Activated T-helper 17 cell treated with anti-CD3 and anti-CD28 coated beads, Interleukin-2, amount 50 U/mL, for 72 hours (primary cell): ENCODE measurements at regions not wholly inside any gene's neighbourhood (a gene's known extent, or its start where the extent isn't known, plus 50 kb on each side); places are given as distances from the start of the nearest gene placed in this dataset.
"Not testable (repeated sequence)": the region's sequence is repeated elsewhere in the genome, so short reads cannot be mapped to it uniquely, and the experiment has no call there.

Experiments used
- ATAC-seq: fragments of 150-1000 bp; cut with Tn5 transposase; replicated peaks from 2 replicates; pipeline ENCODE4 v1.10.0; 2021; ENCODE audit warnings: mild to moderate bottlenecking, moderate library complexity
- H3K27ac Mint-ChIP-seq: one replicate; pipeline ENCODE4 v1.8.0; 2022; ENCODE audit warnings: mixed read lengths
- H3K27me3 Mint-ChIP-seq: one replicate; pipeline ENCODE4 v1.8.0; 2022; ENCODE audit warnings: mixed read lengths
- H3K36me3 Mint-ChIP-seq: one replicate; pipeline ENCODE4 v1.8.0; 2022; ENCODE audit warnings: low read depth, mild to moderate bottlenecking, mixed read lengths
- H3K4me1 Mint-ChIP-seq: one replicate; pipeline ENCODE4 v1.8.0; 2022; ENCODE audit warnings: mixed read lengths
- H3K4me3 Mint-ChIP-seq: one replicate; pipeline ENCODE4 v1.8.0; 2022; ENCODE audit warnings: mild to moderate bottlenecking, mixed read lengths
- H3K9me3 Mint-ChIP-seq: one replicate; pipeline ENCODE4 v1.8.0; 2022; ENCODE audit warnings: mixed read lengths

- Mint-ChIP-seq H3K9me3 (peaks cover 7% of the 10 kb centered on the region), H3K4me1 (no peaks in the 10 kb centered on the region)
- no peak for ATAC-seq
Measured at GRCh38 chr2:187884003-187884402, 329.8 kb upstream of the TFPI start.

DNA sequence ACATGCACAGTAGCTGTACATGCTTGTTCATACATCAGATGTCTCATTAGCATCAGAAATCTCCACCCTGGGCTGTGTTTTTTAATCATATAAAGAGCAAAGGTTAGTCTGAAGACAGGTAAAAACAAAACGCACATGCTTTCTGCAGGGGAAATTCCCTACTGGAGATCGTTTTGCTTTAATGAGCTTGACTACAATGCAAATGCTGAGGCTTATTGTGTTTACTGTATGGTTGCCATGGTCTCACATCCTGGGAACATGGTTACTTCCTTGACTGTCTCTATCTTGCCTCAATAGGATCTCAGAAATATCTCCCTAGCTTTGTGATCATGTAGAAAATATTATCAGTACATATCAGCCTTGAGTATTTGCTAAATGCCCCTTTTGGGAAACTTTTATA is 336.5 kb upstream of the TFPI start:
- H3K36me3 Mint-ChIP-seq, result no peaks in the 10 kb centered on the region
- H3K27ac Mint-ChIP-seq, result no peak overlapping the region
- no peaks in the 10 kb centered on the region for H3K27me3 Mint-ChIP-seq
- no peaks in the 10 kb centered on the region for H3K4me1 Mint-ChIP-seq
- ATAC-seq, result no peak
- no peak overlapping the region for H3K4me3 Mint-ChIP-seq
- H3K9me3 Mint-ChIP-seq, result peaks cover 3% of the 10 kb centered on the region

More at GRCh38 chr2:187884003-187884402, 329.8 kb upstream of the TFPI start:
- Mint-ChIP-seq H3K27me3 (no peaks in the 10 kb centered on the region), H3K36me3 (no peaks in the 10 kb centered on the region), H3K27ac (no peak overlapping the region), H3K4me3 (no peak overlapping the region)

- H3K27me3 Mint-ChIP-seq, result peaks cover 2% of the 10 kb centered on the region
- ATAC-seq, result no peak
- no peaks in the 10 kb centered on the region for H3K4me1 Mint-ChIP-seq
- H3K9me3 Mint-ChIP-seq, result peaks cover 9% of the 10 kb centered on the region
- H3K27ac Mint-ChIP-seq, result no peak overlapping the region
- H3K36me3 Mint-ChIP-seq, result no peaks in the 10 kb centered on the region
- no peak overlapping the region for H3K4me3 Mint-ChIP-seq
Measured at GRCh38 chr2:187900021-187900420, 345.8 kb upstream of the TFPI start.

- Mint-ChIP-seq H3K36me3 (no peaks in the 10 kb centered on the region), H3K9me3 (peaks cover 6% of the 10 kb centered on the region), H3K4me1 (no peaks in the 10 kb centered on the region), H3K27me3 (peaks cover 1% of the 10 kb centered on the region), H3K27ac (no peak overlapping the region), H3K4me3 (no peak overlapping the region)
- ATAC-seq, result no peak
Measured at GRCh38 chr2:187906021-187906420, 351.8 kb upstream of the TFPI start.

DNA sequence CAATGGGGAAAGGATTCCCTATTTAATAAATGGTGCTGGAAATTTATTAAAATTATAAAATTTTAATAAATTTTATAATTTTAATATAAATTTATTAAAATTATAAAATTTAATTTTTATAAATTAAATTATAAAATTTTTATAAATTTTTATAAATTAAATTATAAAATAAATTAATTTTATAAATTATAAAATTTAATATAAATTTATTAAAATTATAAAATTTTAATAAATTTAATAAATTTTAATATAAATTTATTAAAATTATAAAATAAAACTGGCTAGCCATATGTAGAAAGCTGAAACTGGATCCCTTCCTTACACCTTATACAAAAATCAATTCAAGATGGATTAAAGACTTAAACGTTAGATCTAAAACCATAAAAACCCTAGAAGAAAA is 356.7 kb upstream of the TFPI start:
- H3K36me3 Mint-ChIP-seq, H3K27ac Mint-ChIP-seq, H3K4me3 Mint-ChIP-seq, H3K27me3 Mint-ChIP-seq, H3K9me3 Mint-ChIP-seq, H3K4me1 Mint-ChIP-seq, ATAC-seq: not testable (repeated sequence)

GRCh38 chr2:187912950-187913349 is 358.7 kb upstream of the TFPI start:
- no peak for ATAC-seq
- H3K27me3 Mint-ChIP-seq, result no peaks in the 10 kb centered on the region
- H3K9me3 Mint-ChIP-seq, result no peaks in the 10 kb centered on the region
- no peaks in the 10 kb centered on the region for H3K36me3 Mint-ChIP-seq
- no peaks in the 10 kb centered on the region for H3K4me1 Mint-ChIP-seq
- no peak overlapping the region for H3K4me3 Mint-ChIP-seq
- no peak overlapping the region for H3K27ac Mint-ChIP-seq

- no peaks in the 10 kb centered on the region for H3K36me3 Mint-ChIP-seq
- no peak overlapping the region for H3K4me3 Mint-ChIP-seq
- no peak for ATAC-seq
- no peak overlapping the region for H3K27ac Mint-ChIP-seq
- no peaks in the 10 kb centered on the region for H3K9me3 Mint-ChIP-seq
- H3K4me1 Mint-ChIP-seq, result no peaks in the 10 kb centered on the region
- no peaks in the 10 kb centered on the region for H3K27me3 Mint-ChIP-seq
Measured at GRCh38 chr2:187915810-187916209, 361.6 kb upstream of the TFPI start.

DNA sequence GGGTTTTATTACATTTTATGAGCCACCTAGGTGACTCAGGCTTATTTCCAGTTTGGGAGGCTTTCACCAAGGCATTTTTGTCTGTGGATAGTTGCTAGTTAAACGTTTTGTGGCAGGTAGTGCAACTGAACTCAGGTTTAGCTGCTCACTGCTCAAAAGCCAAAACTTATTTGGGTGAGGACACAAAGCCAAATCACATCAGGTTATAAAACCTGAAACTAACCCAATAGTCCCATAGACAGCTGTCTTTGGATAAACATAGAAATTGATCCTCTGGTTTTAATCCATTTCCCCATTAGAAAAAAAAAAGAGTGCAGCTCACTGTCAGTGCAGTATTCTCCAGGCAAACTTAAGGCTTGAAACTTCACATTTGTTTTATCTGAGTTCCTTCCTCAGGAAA is 362.6 kb upstream of the TFPI start:
- H3K27me3 Mint-ChIP-seq, result no peaks in the 10 kb centered on the region

GRCh38 chr2:187917535-187917934 is 363.3 kb upstream of the TFPI start:
- Mint-ChIP-seq H3K27me3 (no peaks in the 10 kb centered on the region), H3K4me3 (no peak overlapping the region), H3K27ac (no peak overlapping the region), H3K9me3 (no peaks in the 10 kb centered on the region), H3K36me3 (no peaks in the 10 kb centered on the region), H3K4me1 (no peaks in the 10 kb centered on the region)
- ATAC-seq, result no peak

More for the DNA sequence above, 362.6 kb upstream of the TFPI start:
- ATAC-seq, result no peak
- H3K27ac Mint-ChIP-seq, result no peak overlapping the region
- H3K4me3 Mint-ChIP-seq, result no peak overlapping the region
- no peaks in the 10 kb centered on the region for H3K4me1 Mint-ChIP-seq
- H3K9me3 Mint-ChIP-seq, result no peaks in the 10 kb centered on the region
- no peaks in the 10 kb centered on the region for H3K36me3 Mint-ChIP-seq

DNA sequence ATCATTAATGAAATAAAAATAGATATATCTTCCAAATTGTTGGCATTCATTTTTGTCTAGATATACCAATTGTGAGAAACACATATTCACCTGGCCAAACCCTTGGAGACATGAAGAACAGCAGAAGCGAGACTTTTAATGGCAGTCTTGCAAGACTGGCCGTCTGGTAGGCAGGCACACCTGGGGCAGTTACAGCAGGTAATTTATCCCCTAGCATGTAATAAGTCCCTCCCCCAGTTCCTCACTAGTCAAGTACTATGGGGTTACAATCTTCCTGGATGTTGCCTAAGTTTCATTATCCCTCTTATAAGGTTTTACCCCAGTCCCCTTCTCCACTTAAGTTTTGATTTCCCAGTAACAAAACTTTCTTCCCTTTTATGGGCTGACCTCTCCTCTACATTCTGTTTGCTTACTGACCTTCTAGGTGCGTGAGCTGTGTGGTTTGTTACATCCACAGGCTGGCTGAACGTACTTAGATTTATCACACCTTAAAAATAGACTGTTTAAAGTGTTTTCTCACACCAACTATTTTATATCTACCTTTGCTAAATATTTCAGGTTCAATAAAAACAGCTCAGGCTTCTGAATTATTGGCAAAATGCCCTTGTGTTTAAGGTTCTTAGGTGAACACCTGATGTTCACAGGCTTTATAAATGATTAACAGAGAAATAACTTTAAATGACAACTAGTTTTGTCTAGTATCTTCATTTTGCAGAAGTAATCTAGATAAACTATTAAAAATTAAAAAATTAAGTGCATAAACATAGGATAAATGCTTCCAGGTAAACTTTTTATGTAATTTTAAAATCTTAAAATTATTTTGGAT is 365.0 kb upstream of the TFPI start:
- no peaks in the 10 kb centered on the region for H3K27me3 Mint-ChIP-seq
- no peaks in the 10 kb centered on the region for H3K36me3 Mint-ChIP-seq
- H3K4me1 Mint-ChIP-seq, result no peaks in the 10 kb centered on the region
- no peaks in the 10 kb centered on the region for H3K9me3 Mint-ChIP-seq
- H3K4me3 Mint-ChIP-seq, result no peak overlapping the region
- no peak for ATAC-seq
- H3K27ac Mint-ChIP-seq, result no peak overlapping the region

DNA sequence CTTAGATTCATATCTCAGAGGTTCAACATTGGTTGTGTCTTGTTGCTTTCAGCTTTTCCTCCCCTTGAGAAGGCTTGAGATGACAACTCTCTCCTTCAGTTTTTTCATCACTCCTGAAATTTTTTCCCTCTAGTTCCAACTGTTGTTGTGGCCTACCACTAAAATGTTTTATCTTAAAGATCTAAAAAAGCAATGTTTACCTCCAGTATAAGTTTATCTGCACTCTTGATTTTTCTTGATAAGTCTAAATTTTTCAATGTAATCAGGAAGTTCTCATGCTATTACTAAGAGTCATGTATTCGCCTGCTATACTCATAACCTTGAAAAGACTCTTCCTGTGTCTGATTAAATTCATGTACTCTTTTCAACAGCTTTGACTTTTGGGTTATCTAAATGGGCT is 366.3 kb upstream of the TFPI start:
- H3K27me3 Mint-ChIP-seq, result no peaks in the 10 kb centered on the region
- no peaks in the 10 kb centered on the region for H3K36me3 Mint-ChIP-seq
- H3K9me3 Mint-ChIP-seq, result no peaks in the 10 kb centered on the region
- H3K4me3 Mint-ChIP-seq, result no peak overlapping the region
- no peak for ATAC-seq
- H3K27ac Mint-ChIP-seq, result no peak overlapping the region
- no peaks in the 10 kb centered on the region for H3K4me1 Mint-ChIP-seq

DNA sequence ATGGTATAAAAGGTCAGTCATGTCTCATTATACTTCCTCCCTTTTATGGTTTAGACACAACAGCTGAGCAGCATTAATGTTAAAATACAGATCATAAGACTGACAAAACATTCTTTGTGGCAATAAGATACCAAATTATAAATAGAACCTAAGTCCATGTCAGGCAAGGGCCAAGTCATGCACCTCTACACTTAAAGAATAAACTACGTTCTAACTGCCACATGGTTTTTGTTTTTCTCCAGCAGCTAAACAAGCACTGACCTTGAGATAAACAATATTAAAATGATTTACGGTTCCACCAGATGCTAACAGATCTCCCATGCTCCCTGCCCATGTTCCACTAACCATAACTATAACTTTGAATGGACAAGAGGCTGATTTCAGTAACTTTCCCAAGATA is 368.6 kb upstream of the TFPI start:
- Mint-ChIP-seq H3K9me3 (no peaks in the 10 kb centered on the region), H3K36me3 (no peaks in the 10 kb centered on the region), H3K27ac (no peak overlapping the region), H3K4me1 (no peaks in the 10 kb centered on the region), H3K27me3 (no peaks in the 10 kb centered on the region), H3K4me3 (no peak overlapping the region)
- ATAC-seq, result no peak

- no peak overlapping the region for H3K27ac Mint-ChIP-seq
- no peak overlapping the region for H3K4me3 Mint-ChIP-seq
- H3K36me3 Mint-ChIP-seq, result no peaks in the 10 kb centered on the region
- no peak for ATAC-seq
- no peaks in the 10 kb centered on the region for H3K9me3 Mint-ChIP-seq
- H3K4me1 Mint-ChIP-seq, result no peaks in the 10 kb centered on the region
- no peaks in the 10 kb centered on the region for H3K27me3 Mint-ChIP-seq
Measured at GRCh38 chr2:187924293-187924692, 367.4 kb upstream of the GULP1 start.

- H3K27ac Mint-ChIP-seq, result no peak overlapping the region
- no peak for ATAC-seq
- H3K4me3 Mint-ChIP-seq, result no peak overlapping the region
- H3K9me3 Mint-ChIP-seq, result no peaks in the 10 kb centered on the region
- H3K36me3 Mint-ChIP-seq, result no peaks in the 10 kb centered on the region
- no peaks in the 10 kb centered on the region for H3K27me3 Mint-ChIP-seq
- H3K4me1 Mint-ChIP-seq, result no peaks in the 10 kb centered on the region
Measured at GRCh38 chr2:187934236-187934635, 357.4 kb upstream of the GULP1 start.

GRCh38 chr2:187934692-187935091 is 357.0 kb upstream of the GULP1 start:
- Mint-ChIP-seq H3K4me3 (no peak overlapping the region), H3K27me3 (no peaks in the 10 kb centered on the region), H3K4me1 (no peaks in the 10 kb centered on the region), H3K27ac (no peak overlapping the region), H3K36me3 (no peaks in the 10 kb centered on the region), H3K9me3 (no peaks in the 10 kb centered on the region)
- ATAC-seq, result no peak

DNA sequence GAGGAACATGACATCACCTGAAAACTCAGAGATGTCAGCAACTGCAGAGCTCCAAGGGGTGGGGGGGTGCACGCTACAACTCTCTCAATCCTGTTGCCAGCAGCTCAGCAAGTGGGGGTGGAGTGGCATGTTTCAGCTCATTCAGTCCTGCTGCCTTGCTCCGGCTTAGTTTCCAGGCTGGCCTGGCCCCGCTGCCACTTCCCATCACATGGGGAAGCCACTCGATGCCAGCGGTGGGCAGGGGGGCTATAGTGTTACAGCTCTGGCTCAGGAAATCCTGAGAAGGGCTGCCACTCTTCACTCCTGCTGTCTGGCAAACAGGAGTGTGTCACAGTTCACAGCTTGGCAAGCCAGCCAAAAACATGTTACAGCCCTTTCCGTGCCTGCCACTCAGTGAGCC is 356.5 kb upstream of the GULP1 start:
- no peaks in the 10 kb centered on the region for H3K36me3 Mint-ChIP-seq
- no peak for ATAC-seq
- no peak overlapping the region for H3K27ac Mint-ChIP-seq

More for the DNA sequence above, 356.5 kb upstream of the GULP1 start:
- Mint-ChIP-seq H3K27me3 (no peaks in the 10 kb centered on the region), H3K9me3 (no peaks in the 10 kb centered on the region), H3K4me3 (no peak overlapping the region), H3K4me1 (no peaks in the 10 kb centered on the region)
